Right atrium auricular region (tissue), 2 donors: ENCODE measurements at regions not wholly inside any gene's neighbourhood (a gene's known extent, or its start where the extent isn't known, plus 50 kb on each side); places are given as distances from the start of the nearest gene placed in this dataset.

Experiments used
- DNase-seq: peaks from one replicate; pipeline ENCODE4 v3.0.0-alpha.2; 2019; ENCODE audit warnings: low spot score
- H3K27ac ChIP-seq, 2 donors: fragments of 200-600 bp; sonication (generic); 1 replicate in 1 of 2; 2 replicates in 1 of 2; pipeline ENCODE4 v1.5.1; 2016 to 2019
- H3K27me3 ChIP-seq, 2 donors: fragments of 200-600 bp; sonication (generic); one replicate each; pipeline versions ENCODE4 v1.5.1 to v1.6.0; 2017 to 2019
- H3K36me3 ChIP-seq: fragments of 200-600 bp; sonication (generic); one replicate; pipeline ENCODE4 v1.5.1; 2016
- H3K4me1 ChIP-seq, 2 donors: fragments of 200-600 bp; sonication (generic); one replicate each; pipeline versions ENCODE4 v1.5.1 to v1.6.0; 2017 to 2019
- H3K4me3 ChIP-seq, 2 donors: fragments of 200-600 bp; sonication (generic); 1 replicate in 1 of 2; 2 replicates in 1 of 2; pipeline ENCODE4 v1.5.1; 2017 to 2019; ENCODE audit warnings: mild to moderate bottlenecking in 1 of 2, moderate library complexity in 1 of 2
- H3K9me3 ChIP-seq, 2 donors: fragments of 200-600 bp; sonication (generic); one replicate each; pipeline ENCODE4 v1.5.1; 2019
- TF ChIP-seq, protein P1 (sequence below), 2 donors: fragments of 200-600 bp; sonication (generic); IDR thresholded peaks; one replicate each; pipeline ENCODE4 v1.5.1; 2019; ENCODE audit warnings: antibody characterized with exemption in 2 of 2

GRCh38 chr2:37829616-37830395, 95.3 kb upstream of the RMDN2 start:
- Histone ChIP-seq H3K4me1 (peaks cover 0 to 36% of the 10 kb centered on the region in 2 donors), H3K27me3 (no peaks in the 10 kb centered on the region), H3K27ac (peak overlapping the region; percentile 20 to 69), H3K4me3 (no peak overlapping the region), H3K36me3 (no peaks in the 10 kb centered on the region), H3K9me3 (no peaks in the 10 kb centered on the region)
- DNase-seq: no peak
- TF ChIP-seq, protein P1, sequence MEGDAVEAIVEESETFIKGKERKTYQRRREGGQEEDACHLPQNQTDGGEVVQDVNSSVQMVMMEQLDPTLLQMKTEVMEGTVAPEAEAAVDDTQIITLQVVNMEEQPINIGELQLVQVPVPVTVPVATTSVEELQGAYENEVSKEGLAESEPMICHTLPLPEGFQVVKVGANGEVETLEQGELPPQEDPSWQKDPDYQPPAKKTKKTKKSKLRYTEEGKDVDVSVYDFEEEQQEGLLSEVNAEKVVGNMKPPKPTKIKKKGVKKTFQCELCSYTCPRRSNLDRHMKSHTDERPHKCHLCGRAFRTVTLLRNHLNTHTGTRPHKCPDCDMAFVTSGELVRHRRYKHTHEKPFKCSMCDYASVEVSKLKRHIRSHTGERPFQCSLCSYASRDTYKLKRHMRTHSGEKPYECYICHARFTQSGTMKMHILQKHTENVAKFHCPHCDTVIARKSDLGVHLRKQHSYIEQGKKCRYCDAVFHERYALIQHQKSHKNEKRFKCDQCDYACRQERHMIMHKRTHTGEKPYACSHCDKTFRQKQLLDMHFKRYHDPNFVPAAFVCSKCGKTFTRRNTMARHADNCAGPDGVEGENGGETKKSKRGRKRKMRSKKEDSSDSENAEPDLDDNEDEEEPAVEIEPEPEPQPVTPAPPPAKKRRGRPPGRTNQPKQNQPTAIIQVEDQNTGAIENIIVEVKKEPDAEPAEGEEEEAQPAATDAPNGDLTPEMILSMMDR (IDR thresholded peaks at IDR 0.05): no peak

GRCh38 chr2:37830636-37831035, 94.5 kb upstream of the RMDN2 start:
- Histone ChIP-seq H3K9me3 (no peaks in the 10 kb centered on the region), H3K36me3 (no peaks in the 10 kb centered on the region), H3K4me1 (peaks cover 0 to 36% of the 10 kb centered on the region in 2 donors), H3K4me3 (no peak overlapping the region), H3K27me3 (no peaks in the 10 kb centered on the region), H3K27ac (peak overlapping the region; percentile 42 to 68)
- no peak for DNase-seq
- TF ChIP-seq, protein P1 (IDR thresholded peaks at IDR 0.05): no peak

GRCh38 chr2:37831081-37831780, 93.9 kb upstream of the RMDN2 start:
- Histone ChIP-seq H3K4me1 (peaks cover 0 to 36% of the 10 kb centered on the region in 2 donors), H3K4me3 (no peak overlapping the region), H3K36me3 (no peaks in the 10 kb centered on the region), H3K27me3 (no peaks in the 10 kb centered on the region), H3K27ac (peak overlapping the region; percentile 42 to 68), H3K9me3 (no peaks in the 10 kb centered on the region)
- DNase-seq: no peak
- TF ChIP-seq, protein P1 (IDR thresholded peaks at IDR 0.05): no peak

DNA sequence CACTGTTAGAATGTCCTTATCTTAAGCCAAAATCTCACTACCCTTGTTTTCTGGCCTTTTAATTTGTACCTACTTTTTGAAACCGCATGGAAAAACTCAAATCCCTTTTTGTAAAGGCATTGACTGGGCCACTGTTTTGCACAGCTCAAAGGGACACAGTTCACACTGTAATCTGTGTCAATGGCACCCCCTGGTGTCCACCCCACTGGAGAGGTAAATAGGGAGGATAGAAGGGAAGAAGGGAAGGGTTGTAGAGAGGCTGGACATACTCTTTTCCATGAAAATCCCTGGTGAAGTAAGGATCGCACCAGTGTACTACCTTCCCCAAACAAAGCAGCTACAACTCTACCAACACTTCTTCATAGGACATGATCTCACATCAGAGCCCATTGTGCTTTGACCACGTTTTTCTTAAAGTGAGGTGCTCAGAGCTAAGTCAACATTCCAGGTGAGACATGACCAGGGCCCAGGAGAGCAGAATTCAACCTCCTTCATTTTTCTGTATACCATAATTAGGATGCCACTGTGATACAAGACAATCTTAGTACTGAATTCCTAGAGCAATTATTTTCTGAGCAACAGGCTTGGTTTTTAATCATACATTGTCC, 92.4 kb upstream of the RMDN2 start:
- Histone ChIP-seq H3K9me3 (no peaks in the 10 kb centered on the region), H3K4me1 (peaks cover 0 to 35% of the 10 kb centered on the region in 2 donors), H3K27ac (no peak overlapping the region), H3K36me3 (no peaks in the 10 kb centered on the region), H3K4me3 (no peak overlapping the region), H3K27me3 (no peaks in the 10 kb centered on the region)
- TF ChIP-seq, protein P1 (IDR thresholded peaks at IDR 0.05): peak; percentile 63 to 82
- DNase-seq: peak; percentile 88

GRCh38 chr2:37833423-37833822, 91.7 kb upstream of the RMDN2 start:
- H3K4me3 ChIP-seq: no peak overlapping the region
- H3K4me1 ChIP-seq: peaks cover 0 to 29% of the 10 kb centered on the region in 2 donors
- no peaks in the 10 kb centered on the region for H3K36me3 ChIP-seq

More at GRCh38 chr2:37833423-37833822, 91.7 kb upstream of the RMDN2 start:
- TF ChIP-seq, protein P1 (IDR thresholded peaks at IDR 0.05): no peak
- Histone ChIP-seq H3K27ac (no peak overlapping the region), H3K9me3 (no peaks in the 10 kb centered on the region), H3K27me3 (no peaks in the 10 kb centered on the region)
- no peak for DNase-seq
